Suppressor macrophage treated with lipopolysaccharide for 4 hours (primary cell): ENCODE measurements at regions not wholly inside any gene's neighbourhood (a gene's known extent, or its start where the extent isn't known, plus 50 kb on each side); places are given as distances from the start of the nearest gene placed in this dataset.

Experiments used
- DNase-seq: peaks from one replicate; pipeline ENCODE4 v3.0.0-alpha.2; 2020

GRCh38 chr3:81947359-81947758 is 185.9 kb upstream of the GBE1 start:
- no peak for DNase-seq

DNA sequence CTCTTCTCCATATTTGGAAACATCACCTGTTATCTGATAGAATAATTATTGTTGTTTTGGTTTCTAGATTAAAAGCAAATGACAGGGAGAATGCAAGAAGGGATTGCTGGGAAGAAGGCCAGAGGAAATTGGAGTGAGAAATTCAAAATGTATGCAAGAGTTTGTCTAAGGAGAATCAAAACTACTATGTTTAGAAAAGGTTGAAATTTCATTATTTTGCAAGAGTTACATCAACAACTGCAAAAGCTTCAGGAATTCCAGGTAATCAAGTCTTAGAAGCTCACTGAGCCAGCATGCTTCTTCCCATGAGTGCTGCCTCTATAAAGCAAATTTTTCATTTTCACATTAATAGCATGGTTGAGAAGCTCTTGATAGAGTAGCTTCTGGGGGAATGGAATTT is 177.2 kb upstream of the GBE1 start:
- DNase-seq, result no peak

- DNase-seq, result peak; percentile 56
These were observed 175.4 kb upstream of the GBE1 start for GRCh38 chr3:81936817-81937216.

DNA sequence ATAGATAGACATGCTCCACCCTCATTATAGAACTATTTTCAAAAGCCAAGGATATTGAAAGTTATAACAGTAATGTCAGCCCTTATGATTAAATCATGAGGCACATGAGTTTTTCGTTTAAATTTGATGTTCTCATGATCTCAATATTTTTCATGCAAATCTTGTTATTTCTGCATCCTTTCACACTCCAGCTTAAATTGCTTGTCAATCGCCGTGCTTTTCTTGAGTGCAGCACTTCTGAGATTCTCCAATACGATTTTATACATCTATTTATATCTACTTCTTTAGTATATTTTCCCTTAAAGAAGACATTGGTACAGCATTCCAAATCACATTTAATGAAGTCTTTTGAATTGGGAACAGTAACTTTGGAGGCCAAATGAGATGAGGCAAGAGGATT is 171.2 kb upstream of the GBE1 start:
- DNase-seq, result no peak

- peak; percentile 40 for DNase-seq
These were observed 170.1 kb upstream of the GBE1 start for GRCh38 chr3:81931265-81932251.

DNA sequence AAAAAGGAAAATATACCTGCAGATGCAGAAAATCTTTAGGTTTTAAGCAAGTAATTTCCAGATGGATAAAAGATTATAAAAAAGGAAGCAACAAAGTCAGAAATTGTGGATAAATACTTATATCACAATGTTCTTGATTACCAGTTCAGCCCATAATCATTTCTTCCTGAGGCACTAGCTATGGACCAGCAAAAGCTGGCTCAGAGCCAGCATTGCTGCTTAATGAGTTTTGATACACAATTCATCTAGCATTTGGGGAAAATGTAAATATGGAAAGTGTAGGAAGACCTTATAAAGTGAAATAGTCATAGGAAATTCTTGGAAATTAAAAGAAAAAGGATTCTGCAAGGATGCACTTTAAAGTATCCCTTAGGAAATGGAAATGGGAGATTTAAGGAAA is 168.3 kb upstream of the GBE1 start:
- no peak for DNase-seq

- DNase-seq, result no peak
These were observed 166.4 kb upstream of the GBE1 start for GRCh38 chr3:81927811-81928210.

DNA sequence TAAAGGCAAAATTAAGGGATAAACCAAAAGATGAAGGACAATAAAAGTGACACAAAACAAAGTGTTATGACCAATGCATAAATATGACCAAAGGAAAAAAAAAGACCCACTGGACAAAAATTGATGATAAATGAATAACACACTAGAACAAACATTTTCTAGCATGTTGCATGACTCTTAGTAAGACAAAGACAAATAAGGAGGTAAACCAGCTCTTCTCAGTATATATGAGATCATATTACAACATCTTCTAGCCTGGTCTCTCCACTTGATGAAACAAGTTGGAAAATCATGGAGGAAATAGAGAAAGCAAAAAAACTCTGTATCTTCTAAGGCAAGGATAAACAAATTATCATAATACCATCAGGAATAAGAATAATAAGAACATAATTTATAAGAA is 163.9 kb upstream of the GBE1 start:
- DNase-seq, result no peak

GRCh38 chr3:81923038-81923437 is 161.6 kb upstream of the GBE1 start:
- no peak for DNase-seq

DNA sequence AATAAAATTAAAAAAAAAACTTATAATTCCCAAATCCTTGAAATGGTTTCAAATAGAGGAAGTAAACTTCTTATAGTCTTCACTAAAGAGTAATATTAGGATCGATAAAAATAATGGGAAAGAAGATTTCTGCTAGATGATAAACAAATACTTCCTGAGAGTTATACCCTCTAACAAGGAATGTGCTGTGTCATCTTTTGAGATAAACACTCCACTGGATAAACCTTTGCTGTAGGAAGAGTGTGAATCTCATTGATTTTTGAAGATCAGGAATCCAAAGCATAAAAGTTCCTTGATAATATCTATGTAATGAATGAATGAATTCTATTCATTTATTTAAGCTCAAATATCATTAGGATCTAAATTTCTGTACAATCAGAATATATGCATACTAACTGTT is 161.0 kb upstream of the GBE1 start:
- no peak for DNase-seq

- DNase-seq, result no peak
These were observed 159.4 kb upstream of the GBE1 start for GRCh38 chr3:81920816-81921215.

DNA sequence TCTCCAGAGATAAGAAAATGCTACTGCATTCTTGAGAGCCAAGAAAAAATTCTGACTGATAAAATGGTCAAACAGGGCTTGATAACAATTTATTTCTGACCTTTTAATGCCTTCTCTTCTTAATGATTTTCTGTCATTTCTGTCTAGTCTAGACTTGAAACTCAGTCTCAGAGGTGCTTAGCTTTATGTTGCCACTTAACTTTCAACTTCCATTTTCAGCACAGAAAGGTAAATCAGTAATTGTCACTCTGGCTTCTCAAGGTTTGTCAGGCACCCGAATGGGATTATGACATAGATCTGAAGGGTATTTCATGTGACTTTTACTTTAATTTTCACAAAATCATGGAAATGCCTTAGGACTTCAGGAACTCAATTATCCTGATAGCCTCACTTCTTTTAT is 155.4 kb upstream of the GBE1 start:
- DNase-seq, result no peak

DNA sequence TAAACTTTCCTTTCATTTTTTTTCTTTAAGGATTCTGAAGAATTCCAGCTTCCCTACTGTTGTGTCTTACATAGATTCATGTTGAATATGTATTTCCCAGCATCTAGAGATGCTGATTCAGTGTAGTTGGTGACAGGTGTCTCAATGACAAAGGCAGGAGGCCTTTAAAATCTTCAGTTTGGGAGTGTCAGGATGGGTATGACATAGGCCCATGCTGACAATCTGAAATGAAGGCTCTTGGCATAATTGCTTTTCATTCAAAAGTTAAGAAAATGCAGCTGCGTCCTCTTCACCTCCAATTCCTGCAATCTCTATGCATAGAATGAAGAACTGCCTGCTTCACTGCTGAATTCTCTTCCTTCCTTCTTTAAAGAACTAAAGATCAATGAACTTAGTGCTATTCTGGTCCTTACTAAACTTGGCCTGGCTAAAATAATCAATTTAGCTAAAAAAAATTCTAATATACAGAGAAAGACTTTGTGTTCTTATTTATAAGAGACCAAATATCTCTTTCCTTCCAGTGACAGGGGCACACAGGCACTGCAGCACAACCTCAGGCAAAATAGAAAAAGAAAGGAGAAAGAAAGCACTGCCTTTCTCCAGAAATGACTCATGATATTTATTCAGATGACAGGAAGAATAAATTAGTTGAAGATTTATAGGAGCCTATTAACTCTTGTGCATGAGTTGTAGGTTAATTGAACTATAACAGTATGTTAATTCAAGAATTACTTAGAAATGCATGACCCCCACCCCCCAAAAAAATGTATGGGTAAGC is 152.6 kb upstream of the GBE1 start:
- DNase-seq, result no peak

- DNase-seq, result no peak
These were observed 149.8 kb upstream of the GBE1 start for GRCh38 chr3:81911221-81911620.

GRCh38 chr3:81910244-81910852 is 148.9 kb upstream of the GBE1 start:
- DNase-seq, result peak; percentile 64

DNA sequence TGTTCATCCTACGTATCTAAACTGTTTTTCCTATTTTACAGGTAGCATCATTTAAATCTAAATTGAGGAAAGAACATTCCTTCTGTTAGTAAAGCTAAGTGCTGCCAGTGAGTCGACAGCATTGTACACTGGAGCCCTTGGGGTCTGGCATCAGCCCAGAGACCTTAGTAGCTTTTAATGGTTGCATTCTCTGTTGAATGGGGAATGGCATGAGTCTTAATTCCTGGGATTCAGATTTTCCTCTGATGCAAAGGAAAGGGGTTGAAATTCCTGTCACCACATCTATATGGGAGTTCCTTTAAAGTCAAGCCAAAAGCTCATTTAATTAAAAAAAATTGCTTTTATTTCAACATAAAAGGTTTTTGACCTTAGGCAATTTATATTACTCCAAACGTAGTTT is 148.4 kb upstream of the GBE1 start:
- no peak for DNase-seq

GRCh38 chr3:81908561-81908960 is 147.1 kb upstream of the GBE1 start:
- no peak for DNase-seq

GRCh38 chr3:81898336-81898735 is 136.9 kb upstream of the GBE1 start:
- DNase-seq, result no peak

GRCh38 chr3:81894598-81894997 is 133.2 kb upstream of the GBE1 start:
- DNase-seq, result no peak

DNA sequence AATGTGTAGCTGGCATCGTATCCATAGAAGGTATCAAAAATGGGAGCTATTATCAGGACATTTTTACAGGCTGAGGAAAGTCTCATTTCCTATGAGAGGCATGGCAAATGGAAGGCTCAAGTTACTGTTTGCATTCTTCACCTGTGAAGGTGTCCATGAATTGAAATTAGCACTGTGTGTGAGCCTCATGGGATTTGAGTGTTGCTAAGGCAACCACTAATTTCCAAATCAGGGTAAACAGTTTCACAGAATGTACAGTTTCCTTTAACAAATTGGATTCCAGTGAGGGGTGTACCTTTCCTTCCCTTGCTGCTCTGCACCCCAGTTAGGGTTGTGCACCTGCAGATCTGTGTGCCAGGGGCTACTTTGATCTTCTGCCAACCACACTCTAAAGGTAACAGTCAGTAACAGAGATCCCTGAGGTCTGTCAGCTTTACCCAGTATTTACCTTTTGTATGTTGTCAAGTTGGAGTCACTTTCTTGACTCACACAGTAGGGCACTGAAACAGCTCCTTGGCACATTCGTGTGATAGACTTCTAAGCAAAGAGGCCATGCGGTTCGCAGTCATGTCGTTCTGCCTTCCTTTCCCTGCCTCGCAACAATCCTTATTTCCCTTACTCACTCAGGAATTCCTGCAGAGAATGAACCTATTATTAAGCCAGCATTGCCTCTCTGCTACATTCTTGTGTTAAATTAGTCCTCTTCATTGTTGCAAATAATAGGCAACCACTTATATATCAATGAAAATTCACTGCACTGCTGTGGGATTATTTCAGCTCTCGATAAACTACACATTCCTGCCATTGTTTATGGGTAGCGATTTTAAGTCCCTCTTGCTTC is 129.8 kb upstream of the GBE1 start:
- DNase-seq, result no peak

DNA sequence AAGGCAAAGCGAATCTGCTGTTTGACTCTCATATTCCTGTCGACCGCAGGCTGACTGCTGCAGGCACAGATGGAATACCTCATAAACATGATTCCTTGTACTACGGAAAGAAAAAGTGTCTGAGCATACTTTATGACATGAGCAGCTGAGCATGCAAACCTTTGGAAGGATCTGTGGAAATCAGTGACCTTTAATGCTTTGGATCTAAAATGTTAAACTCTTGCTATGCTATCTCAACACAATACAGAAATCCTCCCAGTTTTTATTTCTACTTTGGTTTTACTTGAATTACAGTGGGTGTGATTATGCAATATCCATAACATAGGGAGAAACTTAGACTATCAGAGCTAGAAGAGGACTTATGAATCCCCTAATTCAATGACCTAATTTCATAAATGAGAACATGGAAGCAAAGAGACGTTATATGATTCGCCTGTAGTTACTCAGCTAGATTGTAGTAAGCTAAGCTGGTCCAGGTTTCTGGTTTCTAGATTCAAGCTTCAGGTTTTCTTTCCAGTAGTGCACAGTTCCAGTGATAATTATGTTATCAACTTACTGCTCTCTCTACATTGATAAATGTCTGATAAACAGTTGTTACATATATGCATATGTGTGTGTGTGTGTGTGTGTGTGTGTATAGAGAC is 127.6 kb upstream of the GBE1 start:
- DNase-seq, result no peak

- no peak for DNase-seq
These were observed 126.0 kb upstream of the GBE1 start for GRCh38 chr3:81887448-81887847.
